HFFc6 (cell line): ENCODE measurements at regions not wholly inside any gene's neighbourhood (a gene's known extent, or its start where the extent isn't known, plus 50 kb on each side); places are given as distances from the start of the nearest gene placed in this dataset.

Experiments
- DNase-seq: peaks from one replicate; pipeline ENCODE4 v3.0.0-alpha.2; 2018
- H3K27ac Mint-ChIP-seq: 2 replicates; pipeline ENCODE4 v1.8.0; 2020; ENCODE audit warnings: mild to moderate bottlenecking, mixed read lengths
- H3K27me3 Mint-ChIP-seq: 2 replicates; pipeline ENCODE4 v1.8.0; 2021; ENCODE audit warnings: mild to moderate bottlenecking, moderate library complexity, mixed read lengths; ENCODE audit not compliant: insufficient read depth
- H3K36me3 Mint-ChIP-seq: 2 replicates; pipeline ENCODE4 v1.8.0; 2021; ENCODE audit warnings: low read depth, mixed read lengths
- H3K4me1 Mint-ChIP-seq: 2 replicates; pipeline ENCODE4 v1.8.0; 2020; ENCODE audit warnings: low read depth, mixed read lengths
- H3K4me3 Mint-ChIP-seq: 2 replicates; pipeline ENCODE4 v1.8.0; 2020; ENCODE audit warnings: mild to moderate bottlenecking, moderate library complexity, mixed read lengths
- H3K9me3 Mint-ChIP-seq: 2 replicates; pipeline ENCODE4 v1.8.0; 2020; ENCODE audit warnings: mild to moderate bottlenecking, mixed read lengths
- CTCF ChIP-seq: fragments of 200-600 bp; sonication (generic); IDR thresholded peaks from 2 replicates; pipeline ENCODE4 v1.5.0; 2021; ENCODE audit warnings: antibody characterized with exemption, mild to moderate bottlenecking

GRCh38 chr13:111011899-111012298, 97.0 kb upstream of the ANKRD10 start:
- H3K4me3 Mint-ChIP-seq, result no peak overlapping the region
- peak overlapping the region; percentile 43; the same call in 1 of the 2 replicates for H3K27ac Mint-ChIP-seq
- no peak for TF ChIP-seq CTCF
- H3K9me3 Mint-ChIP-seq, result no peaks in the 10 kb centered on the region
- DNase-seq, result peak; percentile 21
- H3K27me3 Mint-ChIP-seq, result no peaks in the 10 kb centered on the region
- peaks cover 35% of the 10 kb centered on the region for H3K4me1 Mint-ChIP-seq
- H3K36me3 Mint-ChIP-seq, result no peaks in the 10 kb centered on the region

GRCh38 chr13:111008351-111008750, 93.5 kb upstream of the ANKRD10 start:
- H3K9me3 Mint-ChIP-seq, result no peaks in the 10 kb centered on the region
- H3K27me3 Mint-ChIP-seq, result no peaks in the 10 kb centered on the region
- no peak overlapping the region for H3K4me3 Mint-ChIP-seq
- H3K27ac Mint-ChIP-seq, result no peak overlapping the region
- no peaks in the 10 kb centered on the region for H3K36me3 Mint-ChIP-seq
- H3K4me1 Mint-ChIP-seq, result peaks cover 47% of the 10 kb centered on the region
- TF ChIP-seq CTCF, result no peak
- no peak for DNase-seq

GRCh38 chr13:111007209-111007608, 92.3 kb upstream of the ANKRD10 start:
- Mint-ChIP-seq H3K27me3 (no peaks in the 10 kb centered on the region), H3K27ac (peak overlapping the region; percentile 85), H3K4me3 (peak overlapping the region; percentile 38; the same call in 1 of the 2 replicates), H3K9me3 (no peaks in the 10 kb centered on the region), H3K36me3 (no peaks in the 10 kb centered on the region), H3K4me1 (peaks cover 36% of the 10 kb centered on the region)
- TF ChIP-seq CTCF, result no peak
- DNase-seq, result no peak

GRCh38 chr13:111006506-111007031, 91.7 kb upstream of the ANKRD10 start:
- Mint-ChIP-seq H3K9me3 (no peaks in the 10 kb centered on the region), H3K4me1 (peaks cover 30% of the 10 kb centered on the region), H3K4me3 (peak overlapping the region; percentile 38; the same call in 1 of the 2 replicates), H3K36me3 (no peaks in the 10 kb centered on the region), H3K27ac (peak overlapping the region; percentile 85), H3K27me3 (no peaks in the 10 kb centered on the region)
- no peak for TF ChIP-seq CTCF
- peak; percentile 57 for DNase-seq

GRCh38 chr13:111005808-111006505, 91.1 kb upstream of the ANKRD10 start:
- H3K4me3 Mint-ChIP-seq, result peak overlapping the region; percentile 38; the same call in 1 of the 2 replicates
- TF ChIP-seq CTCF, result no peak
- H3K9me3 Mint-ChIP-seq, result no peaks in the 10 kb centered on the region
- H3K27me3 Mint-ChIP-seq, result no peaks in the 10 kb centered on the region
- H3K36me3 Mint-ChIP-seq, result no peaks in the 10 kb centered on the region
- H3K27ac Mint-ChIP-seq, result peak overlapping the region; percentile 85
- DNase-seq, result no peak
- peaks cover 29% of the 10 kb centered on the region for H3K4me1 Mint-ChIP-seq
